ENCODE measurements at regions not wholly inside any gene's neighbourhood (a gene's known extent, or its start where the extent isn't known, plus 50 kb on each side); places are given as distances from the start of the nearest gene placed in this dataset.

GRCh38 chr6:139531148-139532115, 157.0 kb upstream of the CITED2 start:
- no peak overlapping the region for H3K27ac Mint-ChIP-seq (ENCODE audit: unreplicated experiment)
- TF ChIP-seq, protein P1, sequence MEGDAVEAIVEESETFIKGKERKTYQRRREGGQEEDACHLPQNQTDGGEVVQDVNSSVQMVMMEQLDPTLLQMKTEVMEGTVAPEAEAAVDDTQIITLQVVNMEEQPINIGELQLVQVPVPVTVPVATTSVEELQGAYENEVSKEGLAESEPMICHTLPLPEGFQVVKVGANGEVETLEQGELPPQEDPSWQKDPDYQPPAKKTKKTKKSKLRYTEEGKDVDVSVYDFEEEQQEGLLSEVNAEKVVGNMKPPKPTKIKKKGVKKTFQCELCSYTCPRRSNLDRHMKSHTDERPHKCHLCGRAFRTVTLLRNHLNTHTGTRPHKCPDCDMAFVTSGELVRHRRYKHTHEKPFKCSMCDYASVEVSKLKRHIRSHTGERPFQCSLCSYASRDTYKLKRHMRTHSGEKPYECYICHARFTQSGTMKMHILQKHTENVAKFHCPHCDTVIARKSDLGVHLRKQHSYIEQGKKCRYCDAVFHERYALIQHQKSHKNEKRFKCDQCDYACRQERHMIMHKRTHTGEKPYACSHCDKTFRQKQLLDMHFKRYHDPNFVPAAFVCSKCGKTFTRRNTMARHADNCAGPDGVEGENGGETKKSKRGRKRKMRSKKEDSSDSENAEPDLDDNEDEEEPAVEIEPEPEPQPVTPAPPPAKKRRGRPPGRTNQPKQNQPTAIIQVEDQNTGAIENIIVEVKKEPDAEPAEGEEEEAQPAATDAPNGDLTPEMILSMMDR (conservative IDR thresholded peaks at IDR 0.05), result no peak
- H3K4me3 Mint-ChIP-seq, result no peak overlapping the region
- no peak for DNase-seq (ENCODE audit: low read depth, low spot score)
- peaks cover 10% of the 10 kb centered on the region for H3K9me3 Mint-ChIP-seq
- H3K27me3 Mint-ChIP-seq (ENCODE audit: low read depth), result no peaks in the 10 kb centered on the region
- peaks cover 21% of the 10 kb centered on the region for H3K4me1 Mint-ChIP-seq
- H3K36me3 Mint-ChIP-seq (ENCODE audit: low read depth), result peaks cover 4% of the 10 kb centered on the region

- H3K4me3 Mint-ChIP-seq, result no peak overlapping the region
- DNase-seq (ENCODE audit: low read depth, low spot score), result no peak
- peaks cover 4% of the 10 kb centered on the region for H3K36me3 Mint-ChIP-seq (ENCODE audit: low read depth)
- TF ChIP-seq, protein P1 (conservative IDR thresholded peaks at IDR 0.05), result no peak
- H3K27me3 Mint-ChIP-seq (ENCODE audit: low read depth), result no peaks in the 10 kb centered on the region
- no peak overlapping the region for H3K27ac Mint-ChIP-seq (ENCODE audit: unreplicated experiment)
- H3K9me3 Mint-ChIP-seq, result peaks cover 10% of the 10 kb centered on the region
- H3K4me1 Mint-ChIP-seq, result peaks cover 22% of the 10 kb centered on the region
Measured at GRCh38 chr6:139530561-139530960, 156.1 kb upstream of the CITED2 start.

DNA sequence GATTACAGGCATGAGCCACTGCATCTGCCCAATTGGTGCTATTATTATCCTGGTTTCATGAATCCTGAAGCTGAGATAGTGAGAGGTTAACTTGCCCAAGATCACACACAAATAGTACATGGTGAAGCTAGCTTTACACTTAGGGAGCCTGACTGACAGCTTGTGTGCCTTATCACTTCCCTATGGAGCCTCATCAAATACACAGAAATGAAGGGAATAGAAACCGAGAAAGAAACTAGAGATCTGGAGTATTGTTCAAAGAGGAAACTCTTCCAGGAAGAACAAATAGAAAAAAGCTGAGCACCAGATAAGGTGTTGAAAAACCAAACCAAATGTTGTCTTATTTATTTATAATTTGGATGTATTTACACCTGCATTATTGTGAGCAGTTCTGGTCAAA, 155.0 kb upstream of the CITED2 start:
- TF ChIP-seq, protein P1 (conservative IDR thresholded peaks at IDR 0.05), result no peak
- Mint-ChIP-seq H3K4me3 (no peak overlapping the region), H3K27me3 (ENCODE audit: low read depth) (no peaks in the 10 kb centered on the region), H3K4me1 (peaks cover 27% of the 10 kb centered on the region), H3K9me3 (peaks cover 10% of the 10 kb centered on the region), H3K27ac (ENCODE audit: unreplicated experiment) (no peak overlapping the region), H3K36me3 (ENCODE audit: low read depth) (peaks cover 4% of the 10 kb centered on the region)
- no peak for DNase-seq (ENCODE audit: low read depth, low spot score)

DNA sequence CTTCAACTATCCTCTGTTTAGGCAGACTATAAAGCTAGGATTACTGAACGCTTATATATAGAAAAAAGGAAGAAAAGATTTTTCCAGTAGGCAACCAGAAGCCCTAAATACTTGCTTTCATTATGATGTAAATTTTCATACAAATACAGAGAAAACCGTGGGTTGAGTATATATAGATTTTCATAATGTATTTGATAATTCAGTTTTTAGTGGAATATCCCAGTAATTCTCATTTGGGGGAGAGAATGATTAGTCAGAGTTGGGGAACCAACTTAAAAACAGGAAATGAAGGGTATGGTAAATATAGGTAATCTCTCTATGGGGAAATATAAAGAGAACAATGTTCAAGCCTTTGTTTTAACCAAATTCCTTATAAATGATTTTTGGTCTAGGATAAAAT, 154.0 kb upstream of the CITED2 start:
- H3K27ac Mint-ChIP-seq (ENCODE audit: unreplicated experiment), result no peak overlapping the region
- TF ChIP-seq, protein P1 (conservative IDR thresholded peaks at IDR 0.05), result no peak
- DNase-seq (ENCODE audit: low read depth, low spot score), result no peak
- peaks cover 4% of the 10 kb centered on the region for H3K36me3 Mint-ChIP-seq (ENCODE audit: low read depth)
- no peak overlapping the region for H3K4me3 Mint-ChIP-seq
- peaks cover 10% of the 10 kb centered on the region for H3K9me3 Mint-ChIP-seq
- H3K27me3 Mint-ChIP-seq (ENCODE audit: low read depth), result no peaks in the 10 kb centered on the region
- peaks cover 22% of the 10 kb centered on the region for H3K4me1 Mint-ChIP-seq

DNA sequence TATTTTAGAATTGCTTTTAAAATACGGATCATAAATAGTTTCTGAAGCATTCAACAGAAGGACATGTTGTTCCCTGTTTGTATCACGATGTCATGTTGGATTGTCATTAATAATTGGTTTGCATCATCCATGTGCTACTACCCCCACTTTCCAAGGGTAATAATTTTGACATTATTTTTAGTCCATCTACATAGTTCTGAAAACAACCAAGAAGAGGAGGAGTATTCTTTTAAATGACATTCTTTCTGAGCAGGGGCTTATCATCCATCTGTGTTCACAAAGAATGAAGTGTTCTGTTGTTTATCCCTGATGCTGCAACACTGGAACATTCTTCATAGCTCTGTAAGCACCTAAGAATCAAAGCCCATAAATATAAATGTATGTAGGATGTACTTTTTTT, 151.0 kb upstream of the CITED2 start:
- TF ChIP-seq, protein P1 (conservative IDR thresholded peaks at IDR 0.05), result no peak
- no peak for DNase-seq (ENCODE audit: low read depth, low spot score)
- Mint-ChIP-seq H3K9me3 (peaks cover 16% of the 10 kb centered on the region), H3K27me3 (ENCODE audit: low read depth) (no peaks in the 10 kb centered on the region), H3K4me3 (no peak overlapping the region), H3K27ac (ENCODE audit: unreplicated experiment) (no peak overlapping the region), H3K36me3 (ENCODE audit: low read depth) (peaks cover 4% of the 10 kb centered on the region), H3K4me1 (peaks cover 8% of the 10 kb centered on the region)

All from neural crest cell (in vitro differentiated cells).